GM12872 (cell line): ENCODE measurements at regions not wholly inside any gene's neighbourhood (a gene's known extent, or its start where the extent isn't known, plus 50 kb on each side); places are given as distances from the start of the nearest gene placed in this dataset.

ENCODE experiments used
- TF ChIP-seq, protein P1 (sequence below): IDR thresholded peaks from 3 replicates; pipeline ENCODE4 v1.5.1; 2011; ENCODE audit warnings: low read depth, mild to moderate bottlenecking, low read length, moderate library complexity; ENCODE audit not compliant: insufficient read depth

DNA sequence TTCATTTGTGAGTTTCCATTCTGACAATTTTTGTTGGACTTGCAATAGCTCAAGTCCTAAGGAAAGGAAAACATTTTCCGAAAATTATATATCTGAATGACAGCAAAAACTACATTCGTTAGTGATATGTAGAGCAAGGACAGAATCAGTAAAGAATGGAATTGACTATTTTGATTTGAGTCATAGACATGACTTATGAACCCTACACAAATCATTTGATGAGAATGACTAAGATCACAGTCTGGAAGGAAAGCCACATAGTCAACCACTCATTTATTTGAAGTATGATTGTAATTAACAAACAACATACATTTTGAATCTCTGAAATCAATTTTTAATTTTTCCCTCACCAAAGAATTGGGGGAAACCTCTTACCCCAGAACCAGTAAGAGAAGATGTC is 231.6 kb upstream of the CRIM1 start:
- TF ChIP-seq, protein P1, sequence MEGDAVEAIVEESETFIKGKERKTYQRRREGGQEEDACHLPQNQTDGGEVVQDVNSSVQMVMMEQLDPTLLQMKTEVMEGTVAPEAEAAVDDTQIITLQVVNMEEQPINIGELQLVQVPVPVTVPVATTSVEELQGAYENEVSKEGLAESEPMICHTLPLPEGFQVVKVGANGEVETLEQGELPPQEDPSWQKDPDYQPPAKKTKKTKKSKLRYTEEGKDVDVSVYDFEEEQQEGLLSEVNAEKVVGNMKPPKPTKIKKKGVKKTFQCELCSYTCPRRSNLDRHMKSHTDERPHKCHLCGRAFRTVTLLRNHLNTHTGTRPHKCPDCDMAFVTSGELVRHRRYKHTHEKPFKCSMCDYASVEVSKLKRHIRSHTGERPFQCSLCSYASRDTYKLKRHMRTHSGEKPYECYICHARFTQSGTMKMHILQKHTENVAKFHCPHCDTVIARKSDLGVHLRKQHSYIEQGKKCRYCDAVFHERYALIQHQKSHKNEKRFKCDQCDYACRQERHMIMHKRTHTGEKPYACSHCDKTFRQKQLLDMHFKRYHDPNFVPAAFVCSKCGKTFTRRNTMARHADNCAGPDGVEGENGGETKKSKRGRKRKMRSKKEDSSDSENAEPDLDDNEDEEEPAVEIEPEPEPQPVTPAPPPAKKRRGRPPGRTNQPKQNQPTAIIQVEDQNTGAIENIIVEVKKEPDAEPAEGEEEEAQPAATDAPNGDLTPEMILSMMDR = no peak

- TF ChIP-seq, protein P1 = no peak
Observed at GRCh38 chr2:36097022-36097421, 258.6 kb upstream of the CRIM1 start.

- TF ChIP-seq, protein P1 = no peak
Observed at GRCh38 chr2:36088716-36089328, 266.8 kb upstream of the CRIM1 start.

DNA sequence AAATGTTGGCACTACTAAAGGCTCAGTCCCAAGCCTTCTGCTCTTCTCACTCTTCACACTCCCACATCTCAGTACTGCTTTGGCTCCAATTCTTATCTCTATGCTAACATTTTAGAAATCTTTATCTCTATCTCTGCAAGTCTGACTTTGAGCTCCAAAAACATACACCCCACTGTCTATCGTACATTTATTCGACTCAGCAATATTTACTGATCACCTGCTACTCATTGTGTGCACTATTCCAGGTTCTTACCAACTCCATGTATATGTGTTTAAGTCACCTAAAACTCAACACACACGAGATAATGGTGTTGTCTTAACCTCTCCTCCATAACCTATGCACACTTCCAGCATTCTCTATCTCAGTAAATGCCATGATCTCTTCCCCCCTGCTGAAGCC is 268.2 kb upstream of the CRIM1 start:
- TF ChIP-seq, protein P1 = no peak

DNA sequence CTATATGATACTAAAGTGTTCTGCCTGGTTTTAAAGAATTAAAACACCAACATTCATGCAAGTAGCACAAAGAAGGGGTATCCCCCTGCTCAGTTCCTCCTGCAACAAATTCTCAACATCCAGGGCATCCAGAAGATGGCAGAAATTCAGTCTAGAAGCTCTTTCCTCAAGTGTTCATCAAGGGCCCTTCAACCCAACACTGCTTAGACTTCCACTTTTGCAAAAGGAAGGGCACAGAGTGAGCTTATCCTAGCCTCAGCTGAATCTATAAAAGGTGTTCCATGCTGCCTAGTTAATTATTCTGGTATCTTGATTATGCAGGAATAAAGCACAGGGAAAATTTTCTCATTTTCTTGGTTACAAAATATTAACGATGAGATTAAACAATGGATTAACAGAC is 275.8 kb upstream of the CRIM1 start:
- TF ChIP-seq, protein P1 = no peak

- TF ChIP-seq, protein P1 = no peak
Observed at GRCh38 chr2:36074008-36074407, 281.6 kb upstream of the CRIM1 start.

GRCh38 chr2:36071698-36072097 is 283.9 kb upstream of the CRIM1 start:
- TF ChIP-seq, protein P1 = no peak

GRCh38 chr2:36069074-36069473 is 286.5 kb upstream of the CRIM1 start:
- TF ChIP-seq, protein P1 = no peak
